ENCODE measurements at regions not wholly inside any gene's neighbourhood (a gene's known extent, or its start where the extent isn't known, plus 50 kb on each side); places are given as distances from the start of the nearest gene placed in this dataset.

- Mint-ChIP-seq H3K4me1 (no peaks in the 10 kb centered on the region), H3K27me3 (no peaks in the 10 kb centered on the region), H3K9me3 (peaks cover 9 to 22% (median 14%) of the 10 kb centered on the region in 5 donors), H3K36me3 (no peaks in the 10 kb centered on the region), H3K4me3 (no peak overlapping the region), H3K27ac (no peak overlapping the region)
- no peaks in the 10 kb centered on the region for H3K27me3 ChIP-seq (ENCODE audit: insufficient read depth, low read length, poor library complexity, severe bottlenecking)
- no peak for DNase-seq
- CTCF ChIA-PET = no interaction called here
- no peaks in the 10 kb centered on the region for H3K9me3 ChIP-seq (ENCODE audit: low read length)
- no peaks in the 10 kb centered on the region for H3K36me3 ChIP-seq (ENCODE audit: insufficient read depth, low read length)
- POLR2A ChIA-PET = no interaction called here
- H3K27ac ChIP-seq (ENCODE audit: low read depth, low read length) = no peak overlapping the region
- no peak overlapping the region for H3K4me3 ChIP-seq (ENCODE audit: low read length)
- H3K4me1 ChIP-seq (ENCODE audit: insufficient read depth, low read length) = no peaks in the 10 kb centered on the region
These were observed 161.5 kb upstream of the PTCHD4 start for GRCh38 chr6:48272518-48272917.

GRCh38 chr6:48255094-48255493 lies 144.1 kb upstream of the PTCHD4 start:
- Mint-ChIP-seq H3K9me3 (peaks cover 0 to 14% (median 2%) of the 10 kb centered on the region in 5 donors), H3K27me3 (no peaks in the 10 kb centered on the region), H3K36me3 (no peaks in the 10 kb centered on the region), H3K27ac (no peak overlapping the region), H3K4me3 (no peak overlapping the region), H3K4me1 (no peaks in the 10 kb centered on the region)
- ChIA-PET CTCF (no interaction called here), POLR2A (no interaction called here)
- Histone ChIP-seq H3K9me3 (ENCODE audit: low read length) (no peaks in the 10 kb centered on the region), H3K27me3 (ENCODE audit: insufficient read depth, low read length, poor library complexity, severe bottlenecking) (no peaks in the 10 kb centered on the region), H3K4me1 (ENCODE audit: insufficient read depth, low read length) (no peaks in the 10 kb centered on the region), H3K36me3 (ENCODE audit: insufficient read depth, low read length) (no peaks in the 10 kb centered on the region), H3K27ac (ENCODE audit: low read depth, low read length) (no peak overlapping the region), H3K4me3 (ENCODE audit: low read length) (no peak overlapping the region)
- DNase-seq = no peak

- H3K9me3 Mint-ChIP-seq = peaks cover 0 to 9% (median 2%) of the 10 kb centered on the region in 5 donors
- Histone ChIP-seq H3K27ac (ENCODE audit: low read depth, low read length) (no peak overlapping the region), H3K4me3 (ENCODE audit: low read length) (no peak overlapping the region), H3K36me3 (ENCODE audit: insufficient read depth, low read length) (no peaks in the 10 kb centered on the region), H3K4me1 (ENCODE audit: insufficient read depth, low read length) (no peaks in the 10 kb centered on the region), H3K9me3 (ENCODE audit: low read length) (no peaks in the 10 kb centered on the region), H3K27me3 (ENCODE audit: insufficient read depth, low read length, poor library complexity, severe bottlenecking) (no peaks in the 10 kb centered on the region)
- no peaks in the 10 kb centered on the region for H3K36me3 Mint-ChIP-seq
- no peaks in the 10 kb centered on the region for H3K4me1 Mint-ChIP-seq
- no peaks in the 10 kb centered on the region for H3K27me3 Mint-ChIP-seq
- no peak overlapping the region for H3K27ac Mint-ChIP-seq
- ChIA-PET POLR2A (no interaction called here), CTCF (no interaction called here)
- H3K4me3 Mint-ChIP-seq = no peak overlapping the region
- no peak for DNase-seq
These were observed 138.1 kb upstream of the PTCHD4 start for GRCh38 chr6:48249071-48249470.

- H3K27ac Mint-ChIP-seq = no peak overlapping the region
- no peaks in the 10 kb centered on the region for H3K27me3 Mint-ChIP-seq
- H3K36me3 Mint-ChIP-seq = no peaks in the 10 kb centered on the region
- no peak overlapping the region for H3K4me3 Mint-ChIP-seq
- no peaks in the 10 kb centered on the region for H3K9me3 ChIP-seq (ENCODE audit: low read length)
- no peaks in the 10 kb centered on the region for H3K27me3 ChIP-seq (ENCODE audit: insufficient read depth, low read length, poor library complexity, severe bottlenecking)
- H3K9me3 Mint-ChIP-seq = peaks cover 0 to 16% (median 3%) of the 10 kb centered on the region in 5 donors
- no peak for DNase-seq
- no peaks in the 10 kb centered on the region for H3K36me3 ChIP-seq (ENCODE audit: insufficient read depth, low read length)
- ChIA-PET CTCF (no interaction called here), POLR2A (no interaction called here)
- H3K4me1 Mint-ChIP-seq = no peaks in the 10 kb centered on the region
- H3K27ac ChIP-seq (ENCODE audit: low read depth, low read length) = no peak overlapping the region
- no peaks in the 10 kb centered on the region for H3K4me1 ChIP-seq (ENCODE audit: insufficient read depth, low read length)
- H3K4me3 ChIP-seq (ENCODE audit: low read length) = no peak overlapping the region
These were observed 132.1 kb upstream of the PTCHD4 start for GRCh38 chr6:48243071-48243470.

GRCh38 chr6:48240287-48240686 lies 129.3 kb upstream of the PTCHD4 start:
- ChIA-PET CTCF (no interaction called here), POLR2A (no interaction called here)
- Mint-ChIP-seq H3K36me3 (no peaks in the 10 kb centered on the region), H3K27me3 (no peaks in the 10 kb centered on the region), H3K4me3 (no peak overlapping the region), H3K9me3 (peaks cover 6 to 37% (median 11%) of the 10 kb centered on the region in 5 donors), H3K27ac (no peak overlapping the region), H3K4me1 (no peaks in the 10 kb centered on the region)
- Histone ChIP-seq H3K27ac (ENCODE audit: low read depth, low read length) (no peak overlapping the region), H3K9me3 (ENCODE audit: low read length) (no peaks in the 10 kb centered on the region), H3K36me3 (ENCODE audit: insufficient read depth, low read length) (no peaks in the 10 kb centered on the region), H3K4me3 (ENCODE audit: low read length) (no peak overlapping the region), H3K27me3 (ENCODE audit: insufficient read depth, low read length, poor library complexity, severe bottlenecking) (no peaks in the 10 kb centered on the region), H3K4me1 (ENCODE audit: insufficient read depth, low read length) (no peaks in the 10 kb centered on the region)
- DNase-seq = no peak

GRCh38 chr6:48236375-48236774 lies 125.4 kb upstream of the PTCHD4 start:
- no peak overlapping the region for H3K4me3 Mint-ChIP-seq
- POLR2A ChIA-PET = no interaction called here

GRCh38 chr6:48233063-48233462 lies 122.1 kb upstream of the PTCHD4 start:
- no peaks in the 10 kb centered on the region for H3K4me1 ChIP-seq (ENCODE audit: insufficient read depth, low read length)
- no peak overlapping the region for H3K4me3 ChIP-seq (ENCODE audit: low read length)
- peaks cover 5 to 38% (median 11%) of the 10 kb centered on the region in 5 donors for H3K9me3 Mint-ChIP-seq
- ChIA-PET POLR2A (no interaction called here), CTCF (no interaction called here)
- DNase-seq = no peak
- H3K4me1 Mint-ChIP-seq = no peaks in the 10 kb centered on the region
- H3K27me3 Mint-ChIP-seq = no peaks in the 10 kb centered on the region
- H3K36me3 Mint-ChIP-seq = no peaks in the 10 kb centered on the region
- no peaks in the 10 kb centered on the region for H3K9me3 ChIP-seq (ENCODE audit: low read length)
- no peak overlapping the region for H3K27ac ChIP-seq (ENCODE audit: low read depth, low read length)
- H3K27me3 ChIP-seq (ENCODE audit: insufficient read depth, low read length, poor library complexity, severe bottlenecking) = no peaks in the 10 kb centered on the region
- H3K4me3 Mint-ChIP-seq = no peak overlapping the region
- no peak overlapping the region for H3K27ac Mint-ChIP-seq
- no peaks in the 10 kb centered on the region for H3K36me3 ChIP-seq (ENCODE audit: insufficient read depth, low read length)

More at GRCh38 chr6:48236375-48236774, 125.4 kb upstream of the PTCHD4 start:
- Histone ChIP-seq H3K9me3 (ENCODE audit: low read length) (no peaks in the 10 kb centered on the region), H3K36me3 (ENCODE audit: insufficient read depth, low read length) (no peaks in the 10 kb centered on the region), H3K27me3 (ENCODE audit: insufficient read depth, low read length, poor library complexity, severe bottlenecking) (no peaks in the 10 kb centered on the region), H3K4me3 (ENCODE audit: low read length) (no peak overlapping the region), H3K27ac (ENCODE audit: low read depth, low read length) (no peak overlapping the region), H3K4me1 (ENCODE audit: insufficient read depth, low read length) (no peaks in the 10 kb centered on the region)
- H3K27me3 Mint-ChIP-seq = no peaks in the 10 kb centered on the region
- DNase-seq = no peak
- CTCF ChIA-PET = no interaction called here
- peaks cover 6 to 31% (median 15%) of the 10 kb centered on the region in 5 donors for H3K9me3 Mint-ChIP-seq
- H3K36me3 Mint-ChIP-seq = no peaks in the 10 kb centered on the region
- H3K4me1 Mint-ChIP-seq = no peaks in the 10 kb centered on the region
- no peak overlapping the region for H3K27ac Mint-ChIP-seq

GRCh38 chr6:48229841-48230240 lies 118.8 kb upstream of the PTCHD4 start:
- Mint-ChIP-seq H3K27me3 (no peaks in the 10 kb centered on the region), H3K4me3 (no peak overlapping the region), H3K27ac (no peak overlapping the region), H3K9me3 (peaks cover 0 to 18% (median under 1%) of the 10 kb centered on the region in 5 donors), H3K36me3 (no peaks in the 10 kb centered on the region), H3K4me1 (no peaks in the 10 kb centered on the region)
- no peaks in the 10 kb centered on the region for H3K4me1 ChIP-seq (ENCODE audit: insufficient read depth, low read length)
- ChIA-PET CTCF (no interaction called here), POLR2A (no interaction called here)
- no peaks in the 10 kb centered on the region for H3K9me3 ChIP-seq (ENCODE audit: low read length)
- DNase-seq = no peak
- no peaks in the 10 kb centered on the region for H3K27me3 ChIP-seq (ENCODE audit: insufficient read depth, low read length, poor library complexity, severe bottlenecking)
- H3K4me3 ChIP-seq (ENCODE audit: low read length) = no peak overlapping the region
- no peaks in the 10 kb centered on the region for H3K36me3 ChIP-seq (ENCODE audit: insufficient read depth, low read length)
- H3K27ac ChIP-seq (ENCODE audit: low read depth, low read length) = no peak overlapping the region

- Mint-ChIP-seq H3K4me3 (no peak overlapping the region), H3K27me3 (no peaks in the 10 kb centered on the region), H3K27ac (no peak overlapping the region), H3K4me1 (no peaks in the 10 kb centered on the region), H3K9me3 (peaks cover 0 to 5% (median 2%) of the 10 kb centered on the region in 5 donors), H3K36me3 (no peaks in the 10 kb centered on the region)
- Histone ChIP-seq H3K27ac (ENCODE audit: low read depth, low read length) (no peak overlapping the region), H3K4me3 (ENCODE audit: low read length) (no peak overlapping the region), H3K4me1 (ENCODE audit: insufficient read depth, low read length) (no peaks in the 10 kb centered on the region), H3K27me3 (ENCODE audit: insufficient read depth, low read length, poor library complexity, severe bottlenecking) (no peaks in the 10 kb centered on the region), H3K9me3 (ENCODE audit: low read length) (no peaks in the 10 kb centered on the region), H3K36me3 (ENCODE audit: insufficient read depth, low read length) (no peaks in the 10 kb centered on the region)
- DNase-seq = no peak
- POLR2A ChIA-PET = no interaction called here
- CTCF ChIA-PET = no interaction called here
These were observed 111.2 kb upstream of the PTCHD4 start for GRCh38 chr6:48222241-48222640.

All from CD8-positive, alpha-beta memory T cell (primary cell).